IMR-90 (cell line): ENCODE measurements at regions not wholly inside any gene's neighbourhood (a gene's known extent, or its start where the extent isn't known, plus 50 kb on each side); places are given as distances from the start of the nearest gene placed in this dataset.

Source experiments
- ATAC-seq: fragments of 200-7000 bp; cut with Tn5 transposase; 2 replicates; pipeline ENCODE4 v1.9.1; 2020; ENCODE audit warnings: low read depth, mild to moderate bottlenecking, moderate library complexity
- BruUV-seq: library from RNA; stranded (reverse); fragments of 400-500 nt; replicated peaks from 2 replicates; lab custom pipeline; 2021; lab: Mats Ljungman, UMichigan
- CTCF ChIA-PET: fragments of 300-600 bp; formaldehyde crosslinking; extraction: SDS; loops from one replicate; lab custom pipeline; 2021; ENCODE audit warnings: antibody characterized with exemption; lab: Yijun Ruan, JAX
- POLR2A ChIA-PET: fragments of 300-600 bp; sonication (Branson Sonifier 250); formaldehyde crosslinking; loops from one replicate; lab custom pipeline; 2022; ENCODE audit warnings: antibody characterized with exemption; ENCODE audit not compliant: unreplicated experiment; lab: Charles Lee
- DNase-seq: peaks from one replicate; pipeline ENCODE4 v3.0.0; 2013
- H2AFZ ChIP-seq: replicated peaks from 2 replicates; pipeline ENCODE3; 2013; ENCODE audit warnings: low read length, mild to moderate bottlenecking; ENCODE audit not compliant: poor library complexity
- H2AK5ac ChIP-seq: 2 replicates; pipeline ENCODE4 v1.6.1; 2013; ENCODE audit warnings: low read depth, low read length, inconsistent platforms
- H2AK9ac ChIP-seq: replicated peaks from 2 replicates; pipeline ENCODE3; 2013; ENCODE audit warnings: mild to moderate bottlenecking, low read depth, low read length, moderate library complexity; ENCODE audit not compliant: poor library complexity
- H2BK120ac ChIP-seq: 2 replicates; pipeline ENCODE4 v1.6.1; 2013; ENCODE audit warnings: low read depth, low read length, inconsistent platforms
- H2BK15ac ChIP-seq: 3 replicates; pipeline ENCODE4 v1.6.1; 2013; ENCODE audit warnings: low read depth, low read length, inconsistent platforms
- H2BK20ac ChIP-seq: 2 replicates; pipeline ENCODE4 v1.6.1; 2013; ENCODE audit warnings: low read depth, mild to moderate bottlenecking, inconsistent platforms, low read length, moderate library complexity
- H2BK5ac ChIP-seq: 2 replicates; pipeline ENCODE4 v1.6.1; 2013; ENCODE audit warnings: mild to moderate bottlenecking, low read depth, low read length, inconsistent platforms; ENCODE audit not compliant: poor library complexity, severe bottlenecking
- H3K14ac ChIP-seq: replicated peaks from 2 replicates; pipeline ENCODE4 v1.6.1; 2013; ENCODE audit warnings: low read depth, low read length, inconsistent platforms
- H3K18ac ChIP-seq: 2 replicates; pipeline ENCODE4 v1.6.1; 2013; ENCODE audit warnings: low read depth, low read length, control low read depth
- H3K23ac ChIP-seq: 2 replicates; pipeline ENCODE4 v1.6.1; 2013; ENCODE audit warnings: low read depth, low read length, inconsistent platforms
- H3K27ac ChIP-seq: 2 replicates; pipeline ENCODE4 v1.5.1; 2013; ENCODE audit warnings: mild to moderate bottlenecking, control low read depth, low read length; ENCODE audit not compliant: insufficient read depth
- H3K27me3 ChIP-seq: 2 replicates; pipeline ENCODE4 v1.6.1; 2013; ENCODE audit warnings: low read length; ENCODE audit not compliant: control insufficient read depth, insufficient read depth
- H3K36me3 ChIP-seq: 2 replicates; pipeline ENCODE4 v1.6.1; 2013; ENCODE audit warnings: low read length, mixed read lengths; ENCODE audit not compliant: control insufficient read depth, insufficient read depth
- H3K4ac ChIP-seq: 2 replicates; pipeline ENCODE4 v1.6.1; 2013; ENCODE audit warnings: low read depth, low read length, inconsistent platforms
- H3K4me1 ChIP-seq: 2 replicates; pipeline ENCODE4 v1.6.1; 2013; ENCODE audit warnings: low read length, mixed read lengths; ENCODE audit not compliant: control insufficient read depth, insufficient read depth
- H3K4me2 ChIP-seq: 2 replicates; pipeline ENCODE4 v1.6.1; 2013; ENCODE audit warnings: low read depth, mild to moderate bottlenecking, control low read depth, low read length, moderate library complexity
- H3K4me3 ChIP-seq: 2 replicates; pipeline ENCODE4 v1.5.1; 2013; ENCODE audit warnings: low read depth, mild to moderate bottlenecking, control low read depth, low read length, moderate library complexity; ENCODE audit not compliant: insufficient read depth
- H3K56ac ChIP-seq: 2 replicates; pipeline ENCODE4 v1.6.1; 2013; ENCODE audit warnings: low read length, inconsistent platforms; ENCODE audit not compliant: insufficient read depth; ENCODE audit errors: extremely low read depth
- H3K79me1 ChIP-seq, 2 experiments: 2 replicates each; pipeline ENCODE4 v1.6.1; 2013; ENCODE audit warnings: low read length in 2 of 2, inconsistent platforms in 1 of 2, low read depth in 1 of 2
- H3K9ac ChIP-seq: 2 replicates; pipeline ENCODE4 v1.6.1; 2013; ENCODE audit warnings: low read depth, low read length, control low read depth
- H3K9me1 ChIP-seq: 2 replicates; pipeline ENCODE4 v1.6.1; 2013; ENCODE audit warnings: low read length, inconsistent platforms; ENCODE audit not compliant: insufficient read depth
- H3K9me3 ChIP-seq: 2 replicates; pipeline ENCODE4 v1.6.1; 2013; ENCODE audit warnings: low read length; ENCODE audit not compliant: control insufficient read depth, insufficient read depth
- H4K20me1 ChIP-seq: 2 replicates; pipeline ENCODE4 v1.6.1; 2013; ENCODE audit warnings: low read length, inconsistent platforms; ENCODE audit not compliant: insufficient read depth
- H4K5ac ChIP-seq: 2 replicates; pipeline ENCODE4 v1.6.1; 2013; ENCODE audit warnings: mild to moderate bottlenecking, low read depth, low read length, control low read depth
- H4K8ac ChIP-seq, 2 experiments: 2 replicates each; pipeline ENCODE4 v1.6.1; 2013; ENCODE audit warnings: low read depth in 2 of 2, low read length in 2 of 2, control low read depth in 1 of 2, inconsistent platforms in 1 of 2
- H4K91ac ChIP-seq: 2 replicates; pipeline ENCODE4 v1.6.1; 2013; ENCODE audit warnings: low read depth, low read length, inconsistent platforms; ENCODE audit not compliant: insufficient read depth
- BHLHE40 ChIP-seq: fragments of 150-350 bp; IDR thresholded peaks from 2 replicates; pipeline ENCODE4 v1.6.1; 2016; ENCODE audit warnings: mild to moderate bottlenecking, low read depth, low read length
- CEBPB ChIP-seq: IDR thresholded peaks from 2 replicates; pipeline ENCODE4 v1.6.1; 2012; ENCODE audit warnings: low read depth, low read length, improper control_type of control experiment
- CHD1 ChIP-seq: IDR thresholded peaks from 2 replicates; pipeline ENCODE4 v1.6.1; 2012; ENCODE audit warnings: low read depth, low read length, improper control_type of control experiment
- MAFK ChIP-seq: IDR thresholded peaks from 2 replicates; pipeline ENCODE4 v1.6.1; 2012; ENCODE audit warnings: low read depth, low read length, improper control_type of control experiment
- MAZ ChIP-seq: IDR thresholded peaks from 2 replicates; pipeline ENCODE4 v1.6.1; 2012; ENCODE audit warnings: low read depth, mild to moderate bottlenecking, low read length, improper control_type of control experiment, moderate library complexity, borderline replicate concordance
- POLR2A ChIP-seq: IDR thresholded peaks from 2 replicates; pipeline ENCODE4 v1.6.1; 2012; ENCODE audit warnings: mild to moderate bottlenecking, low read depth, low read length
- RCOR1 ChIP-seq: IDR thresholded peaks from 2 replicates; pipeline ENCODE4 v1.6.1; 2012; ENCODE audit warnings: mild to moderate bottlenecking, low read length, improper control_type of control experiment; ENCODE audit not compliant: insufficient replicate concordance
- WGBS, 2 experiments: methylation state at CpG; one replicate each; pipeline versions ENCODE4 v1.1.5 to v1.1.7; 2013; ENCODE audit warnings: missing lambda C conversion rate in 2 of 2; ENCODE audit not compliant: insufficient read length in 1 of 2; ENCODE audit errors: extremely low coverage in 2 of 2; 5-methylcytosine and 5-hydroxymethylcytosine counted together
- dilution Hi-C: fragments of 300-500 bp; cut with HindIII; formaldehyde crosslinking; loops from one replicate; pipeline ENCODE4 v1.14.3; 2018; ENCODE audit warnings: low sequenced_read_pairs; ENCODE audit not compliant: unreplicated experiment
- in situ Hi-C: fragments of 300-500 bp; cut with MboI; formaldehyde crosslinking; loops from 3 replicates; pipeline ENCODE4 v1.14.3; 2019; ENCODE audit warnings: low sequenced_read_pairs, inconsistent platforms, mixed read lengths
- intact Hi-C: fragments of 100-400 bp; cut with micrococcal nuclease; formaldehyde crosslinking; loops from 2 replicates; pipeline ENCODE4 v1.10.0; 2022
- TF ChIP-seq, protein P1 (sequence below): fragments of 150-350 bp; IDR thresholded peaks from 2 replicates; pipeline ENCODE4 v1.6.1; 2017; ENCODE audit warnings: mild to moderate bottlenecking, antibody characterized with exemption, low read length, low read depth
- TF ChIP-seq, protein P2 (sequence below): fragments of 150-350 bp; IDR thresholded peaks from 2 replicates; pipeline ENCODE4 v1.6.1; 2016; ENCODE audit warnings: low read depth, mild to moderate bottlenecking, low read length, moderate library complexity, borderline replicate concordance

- Histone ChIP-seq H4K20me1 (no peaks in the 10 kb centered on the region; the same call in 1 of the 2 replicates), H3K56ac (no peak overlapping the region), H3K4me2 (no peak overlapping the region), H3K23ac (peak overlapping the region; percentile 45; the same call in 1 of the 2 replicates), H3K4ac (peak overlapping the region; percentile 49), H2BK20ac (peak overlapping the region; percentile 46), H3K79me1 (no peaks in the 10 kb centered on the region), H2AK5ac (peak overlapping the region; percentile 17; the same call in 1 of the 2 replicates), H3K9me3 (no peaks in the 10 kb centered on the region), H3K27me3 (no peaks in the 10 kb centered on the region), H4K5ac (no peak overlapping the region), H2BK120ac (peak overlapping the region; percentile 20; the same call in 1 of the 2 replicates), H3K36me3 (no peaks in the 10 kb centered on the region), H3K18ac (no peak overlapping the region), H3K9me1 (peaks cover 15% of the 10 kb centered on the region), H3K4me1 (peaks cover 12% of the 10 kb centered on the region), H2BK15ac (peak overlapping the region; percentile 46; the same call in 1 of the 3 replicates), H3K27ac (no peak overlapping the region), H4K91ac (peak overlapping the region; percentile 25; the same call in 1 of the 2 replicates), H2BK5ac (no peak overlapping the region), H3K14ac (peak overlapping the region; percentile 57), H3K4me3 (no peak overlapping the region), H2AK9ac (peak overlapping the region; percentile 33), H4K8ac (no peak overlapping the region), H2AFZ (peak overlapping the region; percentile 12), H3K9ac (no peak overlapping the region)
- TF ChIP-seq, protein P1, sequence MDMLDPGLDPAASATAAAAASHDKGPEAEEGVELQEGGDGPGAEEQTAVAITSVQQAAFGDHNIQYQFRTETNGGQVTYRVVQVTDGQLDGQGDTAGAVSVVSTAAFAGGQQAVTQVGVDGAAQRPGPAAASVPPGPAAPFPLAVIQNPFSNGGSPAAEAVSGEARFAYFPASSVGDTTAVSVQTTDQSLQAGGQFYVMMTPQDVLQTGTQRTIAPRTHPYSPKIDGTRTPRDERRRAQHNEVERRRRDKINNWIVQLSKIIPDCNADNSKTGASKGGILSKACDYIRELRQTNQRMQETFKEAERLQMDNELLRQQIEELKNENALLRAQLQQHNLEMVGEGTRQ: no peak
- TF ChIP-seq POLR2A (no peak), CEBPB (no peak), MAFK (no peak), MAZ (no peak), BHLHE40 (no peak), CHD1 (no peak), RCOR1 (no peak)
- TF ChIP-seq, protein P2, sequence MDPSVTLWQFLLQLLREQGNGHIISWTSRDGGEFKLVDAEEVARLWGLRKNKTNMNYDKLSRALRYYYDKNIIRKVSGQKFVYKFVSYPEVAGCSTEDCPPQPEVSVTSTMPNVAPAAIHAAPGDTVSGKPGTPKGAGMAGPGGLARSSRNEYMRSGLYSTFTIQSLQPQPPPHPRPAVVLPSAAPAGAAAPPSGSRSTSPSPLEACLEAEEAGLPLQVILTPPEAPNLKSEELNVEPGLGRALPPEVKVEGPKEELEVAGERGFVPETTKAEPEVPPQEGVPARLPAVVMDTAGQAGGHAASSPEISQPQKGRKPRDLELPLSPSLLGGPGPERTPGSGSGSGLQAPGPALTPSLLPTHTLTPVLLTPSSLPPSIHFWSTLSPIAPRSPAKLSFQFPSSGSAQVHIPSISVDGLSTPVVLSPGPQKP: no peak
- dilution Hi-C loops: no loop called here
- DNase-seq (peak; percentile 53), ATAC-seq (peak; percentile 63)
- 100% methylated on average over 1 of the region's 6 CpGs; no CpG with 5 or more reads in 1 of the 2 experiments for WGBS, 2 experiments
- intact Hi-C loops: no loop called here
- CTCF ChIA-PET: interaction anchor here (0.6 kb wide), 1 partner anchor 327 kb away, joined by 3 read pairs; no protein-coding TSS in a partner anchor
- POLR2A ChIA-PET: no interaction called here
- in situ Hi-C loops: no loop called here
- BruUV-seq: no TSS peak
Observed at GRCh38 chr11:130801333-130802122, 114.8 kb downstream of the SNX19 start.
